Vagina (tissue), 2 donors: ENCODE measurements at regions not wholly inside any gene's neighbourhood (a gene's known extent, or its start where the extent isn't known, plus 50 kb on each side); places are given as distances from the start of the nearest gene placed in this dataset.

Experiments used
- DNase-seq, 2 donors: peaks; one replicate each; pipeline ENCODE4 v3.0.0-alpha.2; 2017; ENCODE audit errors: extremely low spot score in 2 of 2
- H3K27ac ChIP-seq: fragments of 200-600 bp; sonication (generic); one replicate; pipeline ENCODE4 v1.5.1; 2019
- H3K27me3 ChIP-seq: fragments of 200-600 bp; sonication (generic); one replicate; pipeline ENCODE4 v1.5.1; 2019
- H3K36me3 ChIP-seq, 2 donors: fragments of 200-600 bp; sonication (generic); one replicate each; pipeline ENCODE4 v1.5.1; 2017 to 2019
- H3K4me1 ChIP-seq: fragments of 200-600 bp; sonication (generic); one replicate; pipeline ENCODE4 v1.5.1; 2019
- H3K4me3 ChIP-seq, 2 donors: fragments of 200-600 bp; sonication (generic); 1 replicate in 1 of 2; 2 replicates in 1 of 2; pipeline ENCODE4 v1.5.1; 2016 to 2019
- H3K9me3 ChIP-seq: fragments of 200-600 bp; sonication (generic); one replicate; pipeline ENCODE4 v1.5.1; 2019
- POLR2A ChIP-seq, 2 donors: fragments of 450-650 bp; IDR thresholded peaks; one replicate each; pipeline ENCODE4 v1.6.1; 2017; ENCODE audit warnings: antibody characterized with exemption in 2 of 2, mild to moderate bottlenecking in 2 of 2, moderate library complexity in 2 of 2
- POLR2AphosphoS5 ChIP-seq, 2 donors: sonication (generic); formaldehyde crosslinking; IDR thresholded peaks; one replicate each; pipeline ENCODE4 v1.9.0; 2017; ENCODE audit warnings: antibody characterized with exemption in 2 of 2, mild to moderate bottlenecking in 2 of 2, low read depth in 1 of 2; ENCODE audit not compliant: insufficient read depth in 1 of 2
- intact Hi-C: fragments of 100-400 bp; cut with DNase I; formaldehyde crosslinking; loops from one replicate; pipeline ENCODE4 v1.15.1; 2023
- TF ChIP-seq, protein P1 (sequence below), 3 experiments: fragments of 450-650 bp in 2 of 3; fragments of 200-600 bp in 1 of 3; sonication (generic) in 1 of 3; IDR thresholded peaks; one replicate each; pipeline ENCODE4 v1.5.1; 2017 to 2019; ENCODE audit warnings: antibody characterized with exemption in 3 of 3, mild to moderate bottlenecking in 2 of 3, moderate library complexity in 2 of 3

DNA sequence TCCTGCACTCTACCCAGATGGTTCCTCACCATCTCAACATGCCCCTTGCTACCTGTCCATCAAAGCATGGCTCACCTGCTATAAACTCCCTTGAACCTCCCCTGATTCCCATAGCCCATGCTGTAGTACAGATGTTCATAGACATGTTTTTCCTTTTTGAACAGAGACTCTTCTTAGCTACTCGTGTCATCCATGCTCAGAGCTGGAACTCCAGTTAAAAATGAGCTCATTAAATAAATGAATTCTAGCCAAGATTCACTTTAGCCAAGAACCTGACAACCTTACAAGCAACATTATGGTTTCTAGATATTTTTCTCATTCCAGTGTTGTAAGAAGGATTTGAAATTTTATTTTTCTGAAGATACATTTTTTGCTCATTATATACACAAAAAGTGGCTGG is 65.0 kb downstream of the SCG2 start:
- TF ChIP-seq, protein P1, sequence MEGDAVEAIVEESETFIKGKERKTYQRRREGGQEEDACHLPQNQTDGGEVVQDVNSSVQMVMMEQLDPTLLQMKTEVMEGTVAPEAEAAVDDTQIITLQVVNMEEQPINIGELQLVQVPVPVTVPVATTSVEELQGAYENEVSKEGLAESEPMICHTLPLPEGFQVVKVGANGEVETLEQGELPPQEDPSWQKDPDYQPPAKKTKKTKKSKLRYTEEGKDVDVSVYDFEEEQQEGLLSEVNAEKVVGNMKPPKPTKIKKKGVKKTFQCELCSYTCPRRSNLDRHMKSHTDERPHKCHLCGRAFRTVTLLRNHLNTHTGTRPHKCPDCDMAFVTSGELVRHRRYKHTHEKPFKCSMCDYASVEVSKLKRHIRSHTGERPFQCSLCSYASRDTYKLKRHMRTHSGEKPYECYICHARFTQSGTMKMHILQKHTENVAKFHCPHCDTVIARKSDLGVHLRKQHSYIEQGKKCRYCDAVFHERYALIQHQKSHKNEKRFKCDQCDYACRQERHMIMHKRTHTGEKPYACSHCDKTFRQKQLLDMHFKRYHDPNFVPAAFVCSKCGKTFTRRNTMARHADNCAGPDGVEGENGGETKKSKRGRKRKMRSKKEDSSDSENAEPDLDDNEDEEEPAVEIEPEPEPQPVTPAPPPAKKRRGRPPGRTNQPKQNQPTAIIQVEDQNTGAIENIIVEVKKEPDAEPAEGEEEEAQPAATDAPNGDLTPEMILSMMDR (IDR thresholded peaks at IDR 0.05): no peak
- TF ChIP-seq POLR2AphosphoS5 (IDR thresholded peaks at IDR 0.05; ENCODE audit: insufficient read depth in 1 of 2, low read depth in 1 of 2): no peak
- no peak for TF ChIP-seq POLR2A (IDR thresholded peaks at IDR 0.05)
- intact Hi-C loops: no loop called here

DNA sequence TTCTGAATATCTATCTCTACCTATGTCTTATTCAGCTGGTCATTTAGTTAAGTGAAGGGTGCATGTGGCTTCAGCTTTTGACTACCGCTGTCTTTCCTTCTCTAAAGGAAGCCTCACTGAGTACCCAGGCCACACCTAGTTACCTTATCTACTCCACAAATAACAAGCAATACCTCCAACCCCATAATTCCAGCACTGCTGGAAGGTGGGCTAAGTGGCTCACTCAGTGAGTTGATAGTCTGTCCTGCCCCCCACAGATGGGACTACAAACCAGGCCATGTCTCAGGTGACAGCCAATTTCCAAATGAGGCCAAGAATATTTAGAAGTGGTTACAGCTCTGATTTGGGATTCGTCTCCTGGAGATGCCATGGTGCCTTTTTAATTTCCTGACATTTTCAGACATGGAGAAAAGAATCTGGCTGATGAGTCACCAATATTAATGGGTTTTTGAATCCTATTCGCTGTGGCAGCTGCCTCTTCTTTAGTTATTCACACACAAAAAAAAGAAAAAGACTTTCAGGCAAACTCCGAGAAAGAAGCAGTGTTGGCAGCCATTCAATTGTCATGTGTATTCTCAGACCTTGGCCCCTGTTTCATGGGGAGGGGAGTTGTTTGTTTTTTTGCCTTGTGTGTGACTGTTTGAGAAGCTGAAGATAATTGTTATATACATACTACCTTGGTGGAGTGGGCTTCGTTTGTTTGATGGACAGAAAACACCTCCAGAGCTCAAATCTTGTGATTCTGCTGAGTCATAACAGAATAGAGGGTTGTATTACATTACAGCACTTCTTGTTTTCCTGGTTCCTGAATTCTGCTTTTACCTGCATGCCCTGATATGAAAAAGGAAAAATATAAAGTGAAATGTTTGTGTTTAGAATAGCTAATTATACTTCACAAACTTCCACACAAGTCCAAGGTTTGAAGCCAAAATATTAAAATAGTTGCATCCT is 64.2 kb downstream of the SCG2 start:
- intact Hi-C loops: no loop called here
- Histone ChIP-seq H3K27me3 (no peaks in the 10 kb centered on the region), H3K36me3 (no peaks in the 10 kb centered on the region), H3K4me3 (no peak overlapping the region), H3K27ac (no peak overlapping the region), H3K9me3 (no peaks in the 10 kb centered on the region), H3K4me1 (peaks cover 22% of the 10 kb centered on the region)
- no peak for DNase-seq
- no peak for TF ChIP-seq POLR2AphosphoS5 (IDR thresholded peaks at IDR 0.05; ENCODE audit: insufficient read depth in 1 of 2, low read depth in 1 of 2)
- TF ChIP-seq, protein P1 (IDR thresholded peaks at IDR 0.05): no peak
- no peak for TF ChIP-seq POLR2A (IDR thresholded peaks at IDR 0.05)

More for the DNA sequence above, 65.0 kb downstream of the SCG2 start:
- Histone ChIP-seq H3K4me1 (peaks cover 22% of the 10 kb centered on the region), H3K27ac (no peak overlapping the region), H3K36me3 (no peaks in the 10 kb centered on the region), H3K9me3 (no peaks in the 10 kb centered on the region), H3K27me3 (no peaks in the 10 kb centered on the region), H3K4me3 (no peak overlapping the region)
- DNase-seq: no peak

DNA sequence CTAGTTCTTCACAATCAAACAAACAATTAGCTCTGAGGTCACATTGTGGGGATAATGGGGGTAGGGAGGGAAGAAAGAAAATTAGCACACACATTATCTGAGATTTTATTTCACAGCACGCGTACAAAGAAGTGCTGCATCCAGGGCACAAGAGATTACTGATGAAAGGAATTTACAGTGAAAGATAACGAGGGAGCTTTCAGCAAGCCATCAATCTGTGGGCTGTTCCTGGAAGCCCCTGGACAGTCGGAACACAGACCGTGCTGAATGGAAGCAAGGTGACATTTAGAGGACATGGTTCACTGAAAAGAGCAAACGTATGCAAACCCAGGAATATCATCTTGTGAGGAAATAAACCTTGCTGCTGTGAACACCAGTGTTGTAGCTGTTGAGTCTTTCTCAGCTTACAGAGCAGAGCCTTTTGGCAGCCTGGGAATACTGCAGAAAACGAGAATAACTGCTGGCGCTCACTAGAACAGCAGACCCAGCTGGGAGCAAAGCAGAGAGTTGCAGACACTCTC is 63.2 kb downstream of the SCG2 start:
- Histone ChIP-seq H3K4me1 (peaks cover 22% of the 10 kb centered on the region), H3K36me3 (no peaks in the 10 kb centered on the region), H3K27ac (no peak overlapping the region), H3K9me3 (no peaks in the 10 kb centered on the region), H3K4me3 (no peak overlapping the region), H3K27me3 (no peaks in the 10 kb centered on the region)
- no peak for DNase-seq
- intact Hi-C loops: no loop called here
- TF ChIP-seq POLR2AphosphoS5 (IDR thresholded peaks at IDR 0.05; ENCODE audit: insufficient read depth in 1 of 2, low read depth in 1 of 2) (no peak), POLR2A (IDR thresholded peaks at IDR 0.05) (no peak)
- TF ChIP-seq, protein P1 (IDR thresholded peaks at IDR 0.05): no peak

DNA sequence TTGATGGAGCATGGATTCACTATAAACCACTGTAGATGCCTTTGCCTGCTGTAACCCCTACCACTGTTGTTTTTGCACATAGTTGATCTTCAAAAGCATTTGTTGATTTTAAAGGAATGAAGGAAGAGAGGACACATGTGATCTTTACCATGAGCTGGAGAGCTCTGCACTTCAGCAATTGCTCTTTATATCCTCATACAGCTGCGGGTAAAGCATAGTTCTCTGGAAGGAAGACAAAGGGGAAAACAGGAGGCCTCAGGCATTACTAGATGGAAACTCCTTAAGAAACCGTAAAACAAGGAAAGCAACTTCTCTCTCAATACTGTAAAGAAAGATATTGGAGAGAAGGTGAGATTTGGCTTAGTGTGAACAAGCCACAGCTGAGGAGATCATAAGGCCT is 60.6 kb downstream of the SCG2 start:
- TF ChIP-seq POLR2AphosphoS5 (IDR thresholded peaks at IDR 0.05; ENCODE audit: insufficient read depth in 1 of 2, low read depth in 1 of 2) (no peak), POLR2A (IDR thresholded peaks at IDR 0.05) (no peak)
- TF ChIP-seq, protein P1 (IDR thresholded peaks at IDR 0.05): no peak
- no peak for DNase-seq
- Histone ChIP-seq H3K9me3 (no peaks in the 10 kb centered on the region), H3K4me1 (peaks cover 22% of the 10 kb centered on the region), H3K27me3 (no peaks in the 10 kb centered on the region), H3K36me3 (no peaks in the 10 kb centered on the region), H3K4me3 (no peak overlapping the region), H3K27ac (no peak overlapping the region)
- intact Hi-C loops: no loop called here

DNA sequence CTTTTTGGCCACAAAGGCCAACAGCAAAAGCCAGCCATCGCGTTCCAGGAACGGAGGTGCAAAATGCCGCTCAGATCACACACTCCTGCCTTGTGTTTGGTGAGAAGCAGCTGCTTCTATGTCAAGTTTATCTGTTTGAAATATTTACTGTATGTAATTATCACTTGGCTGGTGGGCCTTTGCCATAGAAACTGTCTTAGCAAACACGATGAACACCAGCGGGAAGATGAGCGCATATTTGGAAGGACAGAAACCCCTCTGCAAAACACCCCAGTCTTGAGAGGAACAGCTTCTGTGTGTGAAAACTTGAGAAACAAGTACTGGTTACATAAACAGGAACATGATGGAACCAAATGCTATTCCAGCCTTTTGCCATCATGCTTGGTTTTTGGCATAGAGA is 59.7 kb downstream of the SCG2 start:
- Histone ChIP-seq H3K4me1 (peaks cover 16% of the 10 kb centered on the region), H3K36me3 (no peaks in the 10 kb centered on the region), H3K27ac (no peak overlapping the region), H3K4me3 (no peak overlapping the region), H3K27me3 (no peaks in the 10 kb centered on the region), H3K9me3 (no peaks in the 10 kb centered on the region)
- intact Hi-C loops: no loop called here
- DNase-seq: no peak
- TF ChIP-seq, protein P1 (IDR thresholded peaks at IDR 0.05): no peak
- TF ChIP-seq POLR2A (IDR thresholded peaks at IDR 0.05) (no peak), POLR2AphosphoS5 (IDR thresholded peaks at IDR 0.05; ENCODE audit: insufficient read depth in 1 of 2, low read depth in 1 of 2) (no peak)
